Fibroblast of pulmonary artery (primary cell): ENCODE measurements at regions not wholly inside any gene's neighbourhood (a gene's known extent, or its start where the extent isn't known, plus 50 kb on each side); places are given as distances from the start of the nearest gene placed in this dataset.
"Not testable (repeated sequence)": the region's sequence is repeated elsewhere in the genome, so short reads cannot be mapped to it uniquely, and the experiment has no call there.

ENCODE experiments used
- DNase-seq: peaks from one replicate; pipeline ENCODE4 v3.0.0-alpha.2; 2010; ENCODE audit warnings: low read depth
- H3K4me3 ChIP-seq: replicated peaks from 2 replicates; pipeline ENCODE4 v1.5.1; 2011; ENCODE audit warnings: low read depth, mild to moderate bottlenecking, control low read depth, low read length, moderate library complexity
- CTCF ChIP-seq: IDR thresholded peaks from 2 replicates; pipeline ENCODE4 v1.5.1; 2011; ENCODE audit warnings: mild to moderate bottlenecking, control low read depth, low read length, inconsistent platforms; ENCODE audit errors: missing control alignments

GRCh38 chr15:87706001-87706400 is 550.5 kb downstream of the NTRK3 start:
- no peak overlapping the region for H3K4me3 ChIP-seq
- DNase-seq, result no peak
- no peak for TF ChIP-seq CTCF

GRCh38 chr15:87704276-87704675 is 552.3 kb downstream of the NTRK3 start:
- TF ChIP-seq CTCF, result no peak
- no peak for DNase-seq
- no peak overlapping the region for H3K4me3 ChIP-seq

- H3K4me3 ChIP-seq, result no peak overlapping the region
- no peak for TF ChIP-seq CTCF
- DNase-seq, result no peak
These were observed 553.0 kb downstream of the NTRK3 start for GRCh38 chr15:87703327-87704111.

GRCh38 chr15:87702270-87702669 is 554.3 kb downstream of the NTRK3 start:
- H3K4me3 ChIP-seq, result no peak overlapping the region
- TF ChIP-seq CTCF, result no peak
- no peak for DNase-seq

- H3K4me3 ChIP-seq, DNase-seq: not testable (repeated sequence)
These were observed 558.1 kb downstream of the NTRK3 start for GRCh38 chr15:87698467-87698866.

DNA sequence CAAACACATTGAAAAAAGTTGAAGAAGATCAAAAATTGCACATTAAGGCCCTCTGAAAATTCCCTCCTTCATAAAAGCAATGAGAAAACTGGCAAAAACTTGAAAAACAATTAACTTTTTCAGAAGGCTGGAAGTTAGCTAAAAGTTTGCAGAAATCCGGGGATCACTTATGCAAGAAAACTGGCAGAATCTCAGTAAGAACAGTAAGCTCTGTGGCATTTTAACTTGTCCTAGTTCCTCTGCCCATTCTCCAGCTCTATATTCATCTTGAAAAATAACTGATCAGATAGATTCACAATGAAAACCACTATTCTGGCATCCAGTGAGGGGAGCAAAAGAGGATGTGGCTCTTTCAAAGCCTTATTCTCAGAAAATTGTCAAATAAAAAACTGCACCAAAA is 566.8 kb downstream of the NTRK3 start:
- no peak for TF ChIP-seq CTCF
- H3K4me3 ChIP-seq, result no peak overlapping the region
- no peak for DNase-seq

- H3K4me3 ChIP-seq, result no peak overlapping the region
- DNase-seq, result no peak
- no peak for TF ChIP-seq CTCF
These were observed 569.0 kb downstream of the NTRK3 start for GRCh38 chr15:87687523-87687870.
